Panc1 (cell line): ENCODE measurements at regions not wholly inside any gene's neighbourhood (a gene's known extent, or its start where the extent isn't known, plus 50 kb on each side); places are given as distances from the start of the nearest gene placed in this dataset.

Source experiments
- POLR2AphosphoS5 ChIP-seq: IDR thresholded peaks from 2 replicates; pipeline ENCODE4 v1.6.1; 2012; ENCODE audit warnings: mild to moderate bottlenecking, low read depth, low read length, moderate library complexity
- SIN3A ChIP-seq: IDR thresholded peaks from 2 replicates; pipeline ENCODE4 v1.6.1; 2012; ENCODE audit warnings: low read depth, mild to moderate bottlenecking, low read length, moderate library complexity, borderline replicate concordance; ENCODE audit not compliant: insufficient read depth
- TCF7L2 ChIP-seq: IDR thresholded peaks from 2 replicates; pipeline ENCODE4 v1.6.1; 2011; ENCODE audit warnings: mild to moderate bottlenecking, low read depth, low read length, inconsistent platforms
- TF ChIP-seq, protein P1 (sequence below): fragments of 450-650 bp; IDR thresholded peaks from 2 replicates; pipeline ENCODE4 v1.5.1; 2017; ENCODE audit warnings: mild to moderate bottlenecking
- TF ChIP-seq, protein P2 (sequence below), 2 experiments: IDR thresholded peaks; 2 replicates each; pipeline ENCODE4 v1.6.1; 2011 to 2012; ENCODE audit warnings: low read depth in 2 of 2, control low read depth in 1 of 2, low read length in 1 of 2, mild to moderate bottlenecking in 1 of 2, moderate library complexity in 1 of 2; ENCODE audit not compliant: insufficient read depth in 1 of 2

DNA sequence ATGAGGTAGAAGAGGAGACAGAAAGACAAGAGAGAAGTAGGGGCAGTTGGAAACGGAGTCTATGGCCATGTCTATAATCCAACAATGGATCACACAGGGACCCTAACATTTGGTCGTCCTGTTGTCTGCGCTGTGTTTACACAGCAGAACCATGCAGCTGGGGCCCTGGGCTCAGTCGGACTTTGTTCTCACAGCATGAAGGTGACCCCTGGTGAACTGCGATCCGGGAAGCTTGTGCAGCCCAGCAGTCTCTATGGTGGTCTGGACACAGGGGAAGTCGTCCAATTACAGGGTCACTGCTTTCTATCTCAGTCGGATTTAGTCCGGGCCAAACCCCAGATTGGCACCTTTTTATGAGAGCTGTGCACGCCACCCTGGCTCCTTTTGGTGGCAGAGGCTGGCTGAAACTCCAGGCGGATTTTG is 153.6 kb downstream of the FOXA2 start:
- TF ChIP-seq POLR2AphosphoS5: no peak
- TF ChIP-seq, protein P1, sequence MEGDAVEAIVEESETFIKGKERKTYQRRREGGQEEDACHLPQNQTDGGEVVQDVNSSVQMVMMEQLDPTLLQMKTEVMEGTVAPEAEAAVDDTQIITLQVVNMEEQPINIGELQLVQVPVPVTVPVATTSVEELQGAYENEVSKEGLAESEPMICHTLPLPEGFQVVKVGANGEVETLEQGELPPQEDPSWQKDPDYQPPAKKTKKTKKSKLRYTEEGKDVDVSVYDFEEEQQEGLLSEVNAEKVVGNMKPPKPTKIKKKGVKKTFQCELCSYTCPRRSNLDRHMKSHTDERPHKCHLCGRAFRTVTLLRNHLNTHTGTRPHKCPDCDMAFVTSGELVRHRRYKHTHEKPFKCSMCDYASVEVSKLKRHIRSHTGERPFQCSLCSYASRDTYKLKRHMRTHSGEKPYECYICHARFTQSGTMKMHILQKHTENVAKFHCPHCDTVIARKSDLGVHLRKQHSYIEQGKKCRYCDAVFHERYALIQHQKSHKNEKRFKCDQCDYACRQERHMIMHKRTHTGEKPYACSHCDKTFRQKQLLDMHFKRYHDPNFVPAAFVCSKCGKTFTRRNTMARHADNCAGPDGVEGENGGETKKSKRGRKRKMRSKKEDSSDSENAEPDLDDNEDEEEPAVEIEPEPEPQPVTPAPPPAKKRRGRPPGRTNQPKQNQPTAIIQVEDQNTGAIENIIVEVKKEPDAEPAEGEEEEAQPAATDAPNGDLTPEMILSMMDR: no peak
- TF ChIP-seq, protein P2, sequence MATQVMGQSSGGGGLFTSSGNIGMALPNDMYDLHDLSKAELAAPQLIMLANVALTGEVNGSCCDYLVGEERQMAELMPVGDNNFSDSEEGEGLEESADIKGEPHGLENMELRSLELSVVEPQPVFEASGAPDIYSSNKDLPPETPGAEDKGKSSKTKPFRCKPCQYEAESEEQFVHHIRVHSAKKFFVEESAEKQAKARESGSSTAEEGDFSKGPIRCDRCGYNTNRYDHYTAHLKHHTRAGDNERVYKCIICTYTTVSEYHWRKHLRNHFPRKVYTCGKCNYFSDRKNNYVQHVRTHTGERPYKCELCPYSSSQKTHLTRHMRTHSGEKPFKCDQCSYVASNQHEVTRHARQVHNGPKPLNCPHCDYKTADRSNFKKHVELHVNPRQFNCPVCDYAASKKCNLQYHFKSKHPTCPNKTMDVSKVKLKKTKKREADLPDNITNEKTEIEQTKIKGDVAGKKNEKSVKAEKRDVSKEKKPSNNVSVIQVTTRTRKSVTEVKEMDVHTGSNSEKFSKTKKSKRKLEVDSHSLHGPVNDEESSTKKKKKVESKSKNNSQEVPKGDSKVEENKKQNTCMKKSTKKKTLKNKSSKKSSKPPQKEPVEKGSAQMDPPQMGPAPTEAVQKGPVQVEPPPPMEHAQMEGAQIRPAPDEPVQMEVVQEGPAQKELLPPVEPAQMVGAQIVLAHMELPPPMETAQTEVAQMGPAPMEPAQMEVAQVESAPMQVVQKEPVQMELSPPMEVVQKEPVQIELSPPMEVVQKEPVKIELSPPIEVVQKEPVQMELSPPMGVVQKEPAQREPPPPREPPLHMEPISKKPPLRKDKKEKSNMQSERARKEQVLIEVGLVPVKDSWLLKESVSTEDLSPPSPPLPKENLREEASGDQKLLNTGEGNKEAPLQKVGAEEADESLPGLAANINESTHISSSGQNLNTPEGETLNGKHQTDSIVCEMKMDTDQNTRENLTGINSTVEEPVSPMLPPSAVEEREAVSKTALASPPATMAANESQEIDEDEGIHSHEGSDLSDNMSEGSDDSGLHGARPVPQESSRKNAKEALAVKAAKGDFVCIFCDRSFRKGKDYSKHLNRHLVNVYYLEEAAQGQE (IDR thresholded peaks at IDR 0.05; ENCODE audit: insufficient read depth in 1 of 2, low read depth in 2 of 2, low read length in 1 of 2): no peak
- TF ChIP-seq SIN3A: no peak
- no peak for TF ChIP-seq TCF7L2
